Neuron (in vitro differentiated cells): ENCODE measurements at regions not wholly inside any gene's neighbourhood (a gene's known extent, or its start where the extent isn't known, plus 50 kb on each side); places are given as distances from the start of the nearest gene placed in this dataset.

Source experiments
- H2AFZ ChIP-seq: one replicate; pipeline ENCODE4 v1.6.1; 2013; ENCODE audit warnings: low read depth, mild to moderate bottlenecking, inconsistent platforms, low read length, moderate library complexity
- H3K27me3 ChIP-seq: one replicate; pipeline ENCODE4 v1.6.1; 2013; ENCODE audit warnings: low read length; ENCODE audit not compliant: insufficient read depth
- H3K36me3 ChIP-seq: one replicate; pipeline ENCODE4 v1.6.1; 2013; ENCODE audit warnings: low read length; ENCODE audit not compliant: insufficient read depth
- H3K4me1 ChIP-seq: one replicate; pipeline ENCODE4 v1.6.1; 2013; ENCODE audit warnings: low read length; ENCODE audit not compliant: insufficient read depth
- H3K4me3 ChIP-seq: 2 replicates; pipeline ENCODE4 v1.5.1; 2013; ENCODE audit warnings: mild to moderate bottlenecking, low read length, moderate library complexity
- H3K9me3 ChIP-seq: one replicate; pipeline ENCODE4 v1.6.1; 2013; ENCODE audit warnings: low read length

GRCh38 chr4:160831165-160831922 is 1332.5 kb downstream of the FSTL5 start:
- no peak overlapping the region for H2AFZ ChIP-seq
- no peaks in the 10 kb centered on the region for H3K4me1 ChIP-seq
- no peaks in the 10 kb centered on the region for H3K27me3 ChIP-seq
- H3K4me3 ChIP-seq: no peak overlapping the region
- H3K36me3 ChIP-seq: no peaks in the 10 kb centered on the region
- H3K9me3 ChIP-seq: no peaks in the 10 kb centered on the region

- H3K27me3 ChIP-seq: no peaks in the 10 kb centered on the region
- H3K9me3 ChIP-seq: no peaks in the 10 kb centered on the region
- no peaks in the 10 kb centered on the region for H3K4me1 ChIP-seq
- no peaks in the 10 kb centered on the region for H3K36me3 ChIP-seq
- H2AFZ ChIP-seq: no peak overlapping the region
- no peak overlapping the region for H3K4me3 ChIP-seq
Observed at GRCh38 chr4:160835789-160836188, 1328.0 kb downstream of the FSTL5 start.

GRCh38 chr4:160836431-160836830 is 1327.4 kb downstream of the FSTL5 start:
- no peak overlapping the region for H3K4me3 ChIP-seq
- H3K9me3 ChIP-seq: no peaks in the 10 kb centered on the region
- no peaks in the 10 kb centered on the region for H3K36me3 ChIP-seq
- no peaks in the 10 kb centered on the region for H3K27me3 ChIP-seq
- no peak overlapping the region for H2AFZ ChIP-seq
- no peaks in the 10 kb centered on the region for H3K4me1 ChIP-seq

GRCh38 chr4:160846121-160846520 is 1317.7 kb downstream of the FSTL5 start:
- Histone ChIP-seq H3K9me3 (no peaks in the 10 kb centered on the region), H3K27me3 (no peaks in the 10 kb centered on the region), H3K4me1 (peaks cover 14% of the 10 kb centered on the region), H2AFZ (no peak overlapping the region), H3K36me3 (no peaks in the 10 kb centered on the region), H3K4me3 (no peak overlapping the region)

DNA sequence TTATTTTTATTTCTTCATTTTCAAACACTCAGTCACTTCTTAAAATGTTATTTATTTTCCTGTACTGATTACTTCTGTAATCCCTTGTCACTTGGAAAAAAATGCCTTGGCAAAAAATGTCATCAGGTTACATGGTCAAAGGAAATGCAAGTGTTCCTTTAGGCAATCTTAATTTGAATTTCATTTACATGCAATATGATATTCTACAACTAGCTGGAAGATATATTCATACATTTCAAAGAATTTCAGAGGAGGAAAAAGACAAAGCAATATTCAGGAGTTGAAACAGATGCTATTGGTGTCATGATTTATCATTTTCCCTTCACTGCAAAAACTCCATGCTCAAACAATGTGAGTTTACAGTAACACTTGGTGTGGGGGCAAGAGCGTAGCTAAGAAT is 1316.6 kb downstream of the FSTL5 start:
- H3K9me3 ChIP-seq: no peaks in the 10 kb centered on the region
- no peaks in the 10 kb centered on the region for H3K27me3 ChIP-seq
- H2AFZ ChIP-seq: no peak overlapping the region
- H3K4me1 ChIP-seq: peaks cover 14% of the 10 kb centered on the region
- H3K4me3 ChIP-seq: no peak overlapping the region
- no peaks in the 10 kb centered on the region for H3K36me3 ChIP-seq

DNA sequence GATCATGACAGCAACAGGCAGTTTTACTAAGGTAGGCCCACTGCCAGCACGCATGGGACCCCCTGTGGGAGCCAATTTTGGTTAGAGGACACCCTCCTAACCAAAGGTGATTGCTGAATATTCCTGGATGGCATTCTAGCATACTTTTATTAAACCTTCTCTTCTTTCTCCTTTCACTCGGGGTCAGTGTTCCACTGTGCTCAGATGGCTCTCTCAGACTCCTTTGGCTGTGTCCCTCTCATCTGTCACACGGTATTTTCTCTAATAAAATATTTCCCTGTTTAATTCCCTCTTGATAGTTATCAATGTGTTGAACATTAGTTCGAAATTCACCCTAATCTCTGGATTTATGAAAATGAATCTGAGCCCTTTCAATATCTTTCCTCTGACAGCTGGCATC is 1315.3 kb downstream of the FSTL5 start:
- H3K27me3 ChIP-seq: no peaks in the 10 kb centered on the region

DNA sequence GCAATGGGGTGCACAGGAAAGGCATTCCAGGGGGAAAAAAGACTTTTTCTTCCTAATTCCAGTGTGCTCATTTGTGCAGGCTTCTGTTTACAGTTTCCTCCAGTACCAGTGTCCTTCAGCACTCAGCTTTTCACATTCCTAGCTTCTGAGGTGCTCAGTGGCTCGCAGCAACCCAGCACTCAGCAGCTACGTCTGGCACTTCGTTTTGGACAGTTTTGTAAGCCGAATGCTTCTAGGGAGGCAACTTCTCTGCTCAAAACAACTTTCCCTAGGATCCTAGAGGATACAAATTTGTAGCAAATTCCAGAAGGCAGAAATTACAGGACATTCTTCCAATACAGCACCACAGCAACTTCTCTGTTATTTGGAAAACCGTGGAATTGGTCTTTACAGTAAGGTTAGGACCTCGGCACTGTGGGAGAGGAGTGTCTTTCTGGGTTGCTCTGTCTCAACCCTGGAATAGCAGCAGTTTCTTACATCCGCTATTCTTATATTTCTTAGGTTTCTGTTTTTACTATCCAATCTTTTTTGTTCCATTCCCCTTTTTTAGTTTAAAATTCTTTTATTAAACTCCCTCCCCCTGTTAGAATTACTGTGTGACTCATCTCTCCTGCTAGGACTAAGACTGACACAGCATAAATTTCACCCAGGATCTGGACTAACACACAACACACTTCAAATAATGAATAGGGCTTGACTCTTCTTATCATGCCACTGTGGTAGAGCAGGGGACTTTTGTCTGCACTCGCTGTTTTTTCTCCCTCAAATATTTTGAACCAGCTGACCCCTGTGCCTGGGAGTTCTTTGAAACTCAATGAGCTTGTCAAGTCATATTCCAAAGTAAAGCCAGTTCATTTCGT is 1314.7 kb downstream of the FSTL5 start:
- no peaks in the 10 kb centered on the region for H3K27me3 ChIP-seq
- H3K9me3 ChIP-seq: no peaks in the 10 kb centered on the region
- H3K4me3 ChIP-seq: peak overlapping the region; percentile 22
- H3K4me1 ChIP-seq: peaks cover 14% of the 10 kb centered on the region
- H2AFZ ChIP-seq: peak overlapping the region; percentile 32
- no peaks in the 10 kb centered on the region for H3K36me3 ChIP-seq

More for the DNA sequence above, 1315.3 kb downstream of the FSTL5 start:
- Histone ChIP-seq H3K9me3 (no peaks in the 10 kb centered on the region), H3K4me1 (peaks cover 14% of the 10 kb centered on the region), H2AFZ (peak overlapping the region; percentile 32), H3K4me3 (peak overlapping the region; percentile 22), H3K36me3 (no peaks in the 10 kb centered on the region)

GRCh38 chr4:160864253-160864652 is 1299.5 kb downstream of the FSTL5 start:
- Histone ChIP-seq H3K9me3 (no peaks in the 10 kb centered on the region), H3K4me3 (no peak overlapping the region), H3K4me1 (no peaks in the 10 kb centered on the region), H3K36me3 (no peaks in the 10 kb centered on the region), H3K27me3 (no peaks in the 10 kb centered on the region), H2AFZ (no peak overlapping the region)

DNA sequence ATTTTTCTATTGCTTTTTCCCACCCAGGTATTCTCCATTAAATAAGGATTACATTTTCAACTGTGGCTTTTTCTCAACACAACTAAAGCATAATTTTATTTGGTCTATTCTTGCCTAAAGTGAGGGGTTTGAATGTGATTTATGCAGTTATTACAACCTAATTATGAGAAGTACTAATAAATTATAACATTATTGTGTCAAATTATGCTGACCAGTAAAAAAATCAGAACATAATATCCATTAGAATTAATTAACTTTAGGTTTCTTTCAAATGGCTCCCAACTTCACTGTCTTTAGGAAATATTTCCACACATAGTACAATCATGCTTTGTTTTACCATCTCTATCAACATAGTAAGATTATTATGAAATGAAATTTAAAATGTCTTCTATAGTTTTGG is 1293.9 kb downstream of the FSTL5 start:
- H3K36me3 ChIP-seq: no peaks in the 10 kb centered on the region
- H2AFZ ChIP-seq: no peak overlapping the region
- no peak overlapping the region for H3K4me3 ChIP-seq
- no peaks in the 10 kb centered on the region for H3K9me3 ChIP-seq
- no peaks in the 10 kb centered on the region for H3K27me3 ChIP-seq
- H3K4me1 ChIP-seq: no peaks in the 10 kb centered on the region

GRCh38 chr4:160872491-160872890 is 1291.3 kb downstream of the FSTL5 start:
- Histone ChIP-seq H3K27me3 (no peaks in the 10 kb centered on the region), H3K4me3 (no peak overlapping the region), H2AFZ (no peak overlapping the region), H3K4me1 (no peaks in the 10 kb centered on the region), H3K36me3 (no peaks in the 10 kb centered on the region), H3K9me3 (no peaks in the 10 kb centered on the region)

GRCh38 chr4:160877087-160877790 is 1286.6 kb downstream of the FSTL5 start:
- Histone ChIP-seq H3K27me3 (no peaks in the 10 kb centered on the region), H3K4me1 (peaks cover 9% of the 10 kb centered on the region), H3K9me3 (no peaks in the 10 kb centered on the region), H3K4me3 (no peak overlapping the region), H3K36me3 (no peaks in the 10 kb centered on the region), H2AFZ (no peak overlapping the region)

DNA sequence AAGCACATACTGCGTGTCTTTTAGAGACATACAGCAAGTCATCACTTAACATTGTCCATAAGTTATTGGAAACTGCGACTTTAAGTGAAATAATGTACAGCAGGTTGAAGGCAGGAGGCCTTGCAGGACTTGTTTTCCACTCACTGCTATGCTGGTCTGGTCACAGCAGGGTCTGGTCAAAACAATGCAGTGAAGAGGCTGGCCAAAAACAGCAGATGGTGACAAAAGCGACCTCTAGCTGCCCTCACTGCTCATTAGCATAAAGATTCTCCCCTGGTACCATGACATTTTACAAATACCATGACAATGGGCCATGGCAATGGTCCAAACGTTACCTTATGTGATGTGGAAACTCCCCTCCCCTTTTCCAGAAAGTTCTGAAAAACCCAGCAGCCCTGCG is 1283.6 kb downstream of the FSTL5 start:
- peaks cover 9% of the 10 kb centered on the region for H3K4me1 ChIP-seq
- no peaks in the 10 kb centered on the region for H3K27me3 ChIP-seq
- no peaks in the 10 kb centered on the region for H3K36me3 ChIP-seq
- no peak overlapping the region for H3K4me3 ChIP-seq
- H2AFZ ChIP-seq: no peak overlapping the region
- no peaks in the 10 kb centered on the region for H3K9me3 ChIP-seq

DNA sequence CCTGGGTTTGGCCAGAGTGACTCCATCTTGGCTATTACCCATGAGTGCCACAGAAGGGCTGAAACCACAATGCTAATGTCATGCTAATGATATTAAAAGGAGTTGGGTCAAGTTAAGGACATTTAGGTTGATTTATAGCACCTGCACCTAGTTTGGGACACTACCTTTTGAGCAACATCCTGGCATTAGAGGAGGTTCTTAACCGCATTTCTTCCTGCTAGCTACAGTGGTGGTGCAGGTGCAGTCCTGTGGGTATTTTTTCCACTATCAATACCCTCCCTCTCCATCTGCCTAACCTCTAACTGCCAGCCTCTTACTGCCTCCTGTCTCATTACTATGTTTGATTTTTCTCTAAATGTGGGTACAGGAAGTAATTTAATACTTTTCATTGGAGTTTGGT is 1276.1 kb downstream of the FSTL5 start:
- Histone ChIP-seq H3K4me3 (no peak overlapping the region), H3K27me3 (no peaks in the 10 kb centered on the region), H3K9me3 (no peaks in the 10 kb centered on the region), H3K4me1 (no peaks in the 10 kb centered on the region), H3K36me3 (no peaks in the 10 kb centered on the region), H2AFZ (no peak overlapping the region)
